ENCODE measurements at regions not wholly inside any gene's neighbourhood (a gene's known extent, or its start where the extent isn't known, plus 50 kb on each side); places are given as distances from the start of the nearest gene placed in this dataset.
A peak's percentile ranks its signal among the peaks of the same experiment; 100 is the strongest.
"Not testable (repeated sequence)": the region's sequence is repeated elsewhere in the genome, so short reads cannot be mapped to it uniquely, and the experiment has no call there.

GRCh38 chr21:14058566-14058965 lies 152.2 kb downstream of the LIPI start:
- H3K4me3 ChIP-seq (ENCODE audit: low read depth, low read length), result no peak overlapping the region
- no peak for TF ChIP-seq CTCF (IDR thresholded peaks at IDR 0.05; ENCODE audit: insufficient read depth, low read length)
- no peak for DNase-seq (ENCODE audit: low read depth)

DNA sequence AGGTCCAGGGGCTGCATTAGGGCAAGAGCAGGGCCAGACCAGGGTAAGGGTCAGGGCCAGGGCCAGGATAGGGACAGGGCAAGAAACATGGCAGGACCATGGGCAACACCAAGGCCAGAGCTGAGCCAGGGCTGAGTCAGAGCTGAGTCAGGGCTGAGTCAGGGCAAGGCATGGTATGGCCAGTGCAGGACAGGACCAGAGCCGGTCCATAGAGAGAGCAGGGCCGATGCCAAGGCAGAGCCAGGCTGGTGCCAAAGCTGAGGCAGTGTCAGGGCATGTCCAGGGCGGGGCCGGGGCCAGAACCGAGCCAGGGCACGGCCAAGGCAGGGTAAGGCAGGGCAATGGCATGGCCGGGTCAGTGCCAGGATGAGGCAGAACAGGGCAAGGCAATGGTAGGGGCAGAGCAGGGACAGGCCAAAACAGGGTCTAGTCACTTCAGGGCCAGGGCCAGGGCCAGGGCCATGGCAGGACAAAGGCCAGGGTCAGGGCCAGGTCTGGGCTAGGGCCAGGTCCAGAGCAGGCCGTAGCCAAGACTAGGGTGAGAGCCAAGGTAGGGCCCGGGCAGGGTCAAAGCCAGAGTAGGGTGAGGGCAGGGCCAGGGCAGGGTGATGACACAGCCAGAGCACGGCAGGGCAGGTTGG lies 152.8 kb downstream of the LIPI start:
- DNase-seq (ENCODE audit: low read depth), result peak; percentile 10
- H3K4me3 ChIP-seq (ENCODE audit: low read depth, low read length), result not testable (repeated sequence)

DNA sequence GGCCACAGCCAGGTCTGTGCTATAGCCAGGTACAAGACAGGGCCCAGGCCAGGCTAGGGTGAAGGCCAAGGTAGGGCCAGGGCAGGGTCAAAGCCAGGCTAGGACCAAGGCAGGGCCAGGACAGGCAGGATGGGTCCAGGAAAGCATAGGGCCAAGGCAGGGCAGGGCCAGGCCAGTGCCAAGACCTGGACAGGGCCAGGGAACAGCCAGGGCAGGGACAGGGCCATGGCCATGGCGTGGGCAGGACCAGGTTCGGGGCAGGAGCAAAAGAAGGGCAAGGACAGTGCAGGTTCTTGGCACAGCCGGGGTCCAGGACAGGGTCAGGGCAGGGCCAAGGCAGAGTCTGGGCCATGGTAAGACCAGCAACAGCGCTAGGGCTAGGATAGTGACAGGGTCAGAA lies 153.4 kb downstream of the LIPI start:
- no peak for DNase-seq (ENCODE audit: low read depth)
- no peak for TF ChIP-seq CTCF (IDR thresholded peaks at IDR 0.05; ENCODE audit: insufficient read depth, low read length)

DNA sequence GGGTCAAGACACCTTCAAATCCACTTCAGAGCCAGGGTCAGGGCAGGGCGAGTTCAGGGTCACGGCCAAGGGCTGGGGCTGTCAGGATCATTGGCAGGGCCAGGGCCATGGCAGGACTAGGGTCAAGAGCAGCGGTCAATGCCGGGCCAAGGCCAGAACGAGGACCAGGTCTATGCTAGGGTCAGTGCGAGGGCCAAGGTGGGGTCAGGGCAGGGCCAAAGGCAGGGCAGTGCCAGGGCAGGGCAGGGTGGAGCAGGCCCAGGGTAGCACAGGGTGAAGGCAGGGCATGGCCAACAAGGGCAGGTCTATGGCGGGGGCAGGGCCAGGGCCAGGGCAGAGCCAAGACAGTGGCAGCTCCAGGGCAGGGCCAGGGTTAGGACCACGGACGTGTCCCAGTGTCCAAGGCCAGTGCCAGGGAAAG lies 154.0 kb downstream of the LIPI start:
- H3K4me3 ChIP-seq (ENCODE audit: low read depth, low read length), result no peak overlapping the region
- no peak for TF ChIP-seq CTCF (IDR thresholded peaks at IDR 0.05; ENCODE audit: insufficient read depth, low read length)
- no peak for DNase-seq (ENCODE audit: low read depth)

More for the DNA sequence above, 153.4 kb downstream of the LIPI start:
- H3K4me3 ChIP-seq (ENCODE audit: low read depth, low read length), result no peak overlapping the region

- not testable (repeated sequence) for H3K4me3 ChIP-seq (ENCODE audit: low read depth, low read length); DNase-seq (ENCODE audit: low read depth)
These were observed 154.8 kb downstream of the LIPI start for GRCh38 chr21:14055746-14056515.

- DNase-seq (ENCODE audit: low read depth), result no peak
- no peak for TF ChIP-seq CTCF (IDR thresholded peaks at IDR 0.05; ENCODE audit: insufficient read depth, low read length)
These were observed 156.1 kb downstream of the LIPI start for GRCh38 chr21:14054682-14055081.

DNA sequence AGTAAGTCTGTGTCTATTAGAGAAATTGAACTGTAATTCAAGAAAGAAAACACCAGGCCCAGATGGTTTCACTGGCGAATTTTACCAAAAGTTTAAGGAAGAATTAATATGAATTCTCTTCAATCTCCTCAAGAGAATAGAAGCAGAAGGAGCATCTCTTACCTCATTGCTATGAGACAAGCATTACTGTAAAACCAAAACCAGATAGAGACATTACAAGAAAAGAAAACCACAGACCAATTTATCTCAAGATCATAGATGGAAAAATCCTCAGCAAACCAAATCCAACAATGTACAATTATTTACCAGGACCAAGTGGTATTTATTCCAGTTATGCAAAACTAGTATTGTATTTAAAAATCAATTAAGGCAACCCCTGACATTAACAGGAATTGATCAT lies 160.6 kb downstream of the LIPI start:
- no peak for DNase-seq (ENCODE audit: low read depth)
- TF ChIP-seq CTCF (IDR thresholded peaks at IDR 0.05; ENCODE audit: insufficient read depth, low read length), result no peak
- no peak overlapping the region for H3K4me3 ChIP-seq (ENCODE audit: low read depth, low read length)

More at GRCh38 chr21:14054682-14055081, 156.1 kb downstream of the LIPI start:
- no peak overlapping the region for H3K4me3 ChIP-seq (ENCODE audit: low read depth, low read length)

- TF ChIP-seq CTCF (IDR thresholded peaks at IDR 0.05; ENCODE audit: insufficient read depth, low read length), result no peak
- no peak for DNase-seq (ENCODE audit: low read depth)
- no peak overlapping the region for H3K4me3 ChIP-seq (ENCODE audit: low read depth, low read length)
These were observed 164.4 kb downstream of the LIPI start for GRCh38 chr21:14046401-14046800.

Data from fibroblast of the aortic adventitia (primary cell).